CD4-positive, alpha-beta T cell treated with Interleukin-10 for 1 hour (primary cell): ENCODE measurements at regions not wholly inside any gene's neighbourhood (a gene's known extent, or its start where the extent isn't known, plus 50 kb on each side); places are given as distances from the start of the nearest gene placed in this dataset.

Source experiments
- DNase-seq: peaks from one replicate; pipeline ENCODE4 v3.0.0-alpha.2; 2020

DNA sequence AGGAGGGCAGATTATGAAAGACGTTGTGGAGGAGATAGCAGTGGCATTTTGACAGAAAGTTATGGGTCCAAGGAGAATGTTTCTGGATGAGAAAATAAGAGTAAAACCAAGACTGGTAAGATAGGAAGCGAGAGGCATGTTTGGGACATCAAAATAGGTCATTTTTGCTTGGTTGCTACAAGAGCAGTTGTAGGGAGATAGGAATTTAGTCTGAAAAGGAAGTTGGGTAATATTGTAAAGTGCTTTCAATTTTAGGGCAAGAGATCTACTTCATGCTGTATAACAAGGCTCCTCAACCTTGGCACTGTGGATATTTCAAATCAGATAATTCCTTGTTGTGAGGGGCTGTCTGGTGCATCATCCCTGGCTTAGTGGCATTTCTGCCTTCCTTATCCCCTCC lies 118.0 kb upstream of the DPH6 start:
- no peak for DNase-seq

DNA sequence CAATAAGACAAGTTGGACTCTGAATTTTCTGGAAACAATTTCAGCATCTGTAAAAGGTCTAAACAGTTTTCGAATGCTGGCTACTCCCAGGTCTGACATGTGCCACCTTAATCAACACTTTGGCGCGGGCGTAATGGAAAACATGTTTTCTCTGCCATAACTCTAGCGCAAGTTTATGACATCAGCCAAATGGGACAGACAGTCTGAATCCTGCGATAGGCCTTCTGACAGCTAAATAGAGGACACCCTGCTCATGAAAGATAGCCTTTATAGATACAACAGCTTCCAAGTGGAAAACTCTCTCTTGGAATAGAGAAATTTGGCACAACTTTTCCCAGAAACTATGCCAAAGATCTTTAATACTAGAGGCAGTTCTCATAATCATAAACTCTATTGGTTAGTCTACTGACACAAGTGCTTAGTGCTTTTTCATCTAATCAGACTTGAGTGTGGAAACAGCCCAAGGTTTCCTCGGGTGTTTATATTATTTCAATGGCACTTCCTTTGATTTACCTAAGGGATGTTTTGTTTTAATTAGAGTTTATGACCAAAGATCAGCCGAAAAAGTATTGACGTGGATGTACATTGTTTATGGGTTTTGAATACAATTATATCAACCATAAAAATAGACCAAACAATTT lies 120.1 kb upstream of the DPH6 start:
- DNase-seq: no peak

DNA sequence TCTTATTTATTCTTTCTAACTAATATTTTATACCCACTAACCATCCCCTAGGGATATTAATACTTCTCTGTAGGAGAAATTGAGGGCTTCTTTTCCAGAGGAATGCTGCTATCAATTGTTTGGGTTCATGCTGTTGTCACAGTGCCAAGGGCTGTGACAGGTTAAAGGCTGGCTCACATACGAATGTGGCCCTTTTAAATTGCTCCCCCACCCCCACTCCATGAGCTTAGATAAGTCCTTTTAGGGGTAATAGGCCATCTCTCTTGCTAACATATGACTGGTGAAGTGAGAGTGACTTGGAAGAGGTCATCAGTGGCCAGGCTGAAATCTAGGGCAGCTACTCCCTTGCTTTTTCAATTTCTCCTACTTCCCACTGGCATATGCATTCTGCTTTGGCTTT lies 121.9 kb upstream of the DPH6 start:
- DNase-seq: no peak

DNA sequence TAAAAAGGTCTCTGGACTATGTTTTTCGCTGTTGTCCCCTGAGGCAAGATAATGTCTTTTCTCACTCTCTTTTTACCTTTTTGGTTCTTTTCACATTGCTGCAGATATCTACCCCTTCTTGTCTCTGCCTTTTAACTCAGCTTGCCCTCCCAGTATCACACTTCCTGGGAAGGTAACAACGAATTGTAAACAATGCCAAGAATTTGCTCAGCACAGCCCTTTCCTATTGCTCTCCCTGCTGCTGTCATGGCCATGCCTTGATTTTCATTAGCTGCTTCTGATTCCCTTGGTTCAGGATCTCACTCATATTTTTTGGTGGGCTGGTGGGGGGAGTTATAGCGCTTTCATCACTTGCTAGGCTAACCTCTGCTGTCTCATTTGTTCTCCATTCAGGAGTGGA lies 123.1 kb upstream of the DPH6 start:
- DNase-seq: no peak

DNA sequence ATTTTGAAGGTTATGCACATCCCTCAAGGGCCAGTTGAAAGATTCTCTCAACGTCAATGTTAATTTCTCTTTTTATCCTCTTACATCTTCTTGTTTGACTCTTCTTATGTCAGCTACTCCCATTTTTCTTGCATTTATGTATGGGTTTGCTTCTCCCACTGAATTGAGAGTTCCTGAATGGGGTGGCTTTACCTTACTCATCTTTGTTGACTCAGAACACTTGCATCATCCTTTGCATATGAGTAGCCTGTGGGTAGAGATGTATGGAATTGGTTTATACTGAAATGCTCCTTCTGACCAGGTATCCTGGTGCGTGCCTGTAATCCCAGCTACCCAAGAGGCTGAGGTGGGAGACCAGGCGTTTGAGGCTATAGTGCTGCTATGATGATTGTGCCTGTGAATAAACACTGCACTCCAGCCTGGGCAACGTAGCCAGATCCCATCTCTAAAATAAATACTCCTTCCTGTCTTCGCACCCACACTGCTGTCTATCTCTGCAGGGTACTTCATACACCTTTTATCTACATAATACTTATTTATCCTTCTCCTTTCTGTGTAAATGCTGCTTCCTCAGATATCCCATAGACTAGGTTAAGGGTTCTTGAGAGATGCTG lies 123.6 kb upstream of the DPH6 start:
- DNase-seq: no peak

DNA sequence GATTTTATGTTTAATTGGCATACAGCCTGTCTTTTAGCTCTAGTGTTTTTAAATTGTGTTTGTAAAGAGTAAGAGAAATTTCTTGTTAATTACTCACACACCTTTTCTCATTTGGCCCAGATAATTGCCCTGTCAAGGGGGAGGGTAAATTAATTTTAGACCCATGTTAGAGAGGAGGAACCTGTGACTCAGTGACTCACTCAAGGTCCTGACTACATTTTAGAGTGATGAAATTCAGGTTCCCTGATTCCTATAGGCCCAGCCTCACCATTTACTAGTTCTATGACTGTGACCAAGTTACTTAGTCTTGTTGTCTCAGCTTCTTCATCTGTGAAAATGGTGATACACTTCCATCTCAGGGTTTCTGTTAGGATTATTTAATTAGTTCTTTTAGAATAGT lies 125.2 kb upstream of the DPH6 start:
- DNase-seq: no peak

DNA sequence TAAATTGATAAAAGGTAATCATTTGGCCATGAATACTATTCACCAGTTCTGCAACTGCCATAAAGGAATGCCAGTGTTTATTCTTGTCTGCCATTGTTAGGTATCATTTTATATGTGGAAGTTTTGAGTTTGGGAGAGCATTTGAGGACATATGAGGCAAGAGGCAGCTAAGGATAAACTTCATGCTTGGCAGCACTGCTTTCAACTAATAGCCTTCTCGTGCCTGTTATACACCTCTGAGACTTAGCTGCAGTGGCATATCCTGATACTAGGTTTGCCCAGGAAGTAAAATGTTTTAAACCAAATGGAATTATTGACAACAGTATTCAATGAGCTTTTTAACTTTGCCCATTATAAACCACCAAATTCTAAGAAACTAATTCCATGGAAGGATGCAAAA lies 126.0 kb upstream of the DPH6 start:
- DNase-seq: no peak

DNA sequence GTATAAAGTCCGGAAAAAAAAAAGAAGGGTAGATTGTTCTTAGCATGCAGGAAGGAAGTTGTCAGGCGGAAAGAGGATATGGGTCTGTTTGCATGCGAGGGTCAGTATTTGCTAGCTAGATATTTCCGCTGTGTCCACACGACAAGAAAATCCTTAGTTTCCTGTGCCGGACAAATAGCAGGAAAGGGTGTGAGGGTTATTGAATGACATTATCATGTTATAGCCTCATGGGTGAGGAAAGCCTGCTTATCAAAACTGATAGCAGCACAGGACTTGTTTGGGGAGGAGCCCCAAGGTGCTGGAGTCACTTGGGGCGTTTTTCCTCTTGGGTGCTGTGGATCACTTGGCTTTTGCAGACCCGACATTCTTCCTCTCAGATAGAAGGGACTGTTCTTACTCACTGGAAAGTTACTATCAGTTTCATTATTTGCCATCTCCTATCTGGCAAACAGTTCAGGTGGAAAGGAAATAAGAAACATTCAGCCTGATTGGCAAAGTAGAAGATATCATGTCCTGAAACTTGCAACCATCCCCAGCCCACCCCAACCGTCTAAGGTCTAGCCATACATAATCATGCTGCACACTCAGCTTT lies 127.2 kb upstream of the DPH6 start:
- DNase-seq: no peak

DNA sequence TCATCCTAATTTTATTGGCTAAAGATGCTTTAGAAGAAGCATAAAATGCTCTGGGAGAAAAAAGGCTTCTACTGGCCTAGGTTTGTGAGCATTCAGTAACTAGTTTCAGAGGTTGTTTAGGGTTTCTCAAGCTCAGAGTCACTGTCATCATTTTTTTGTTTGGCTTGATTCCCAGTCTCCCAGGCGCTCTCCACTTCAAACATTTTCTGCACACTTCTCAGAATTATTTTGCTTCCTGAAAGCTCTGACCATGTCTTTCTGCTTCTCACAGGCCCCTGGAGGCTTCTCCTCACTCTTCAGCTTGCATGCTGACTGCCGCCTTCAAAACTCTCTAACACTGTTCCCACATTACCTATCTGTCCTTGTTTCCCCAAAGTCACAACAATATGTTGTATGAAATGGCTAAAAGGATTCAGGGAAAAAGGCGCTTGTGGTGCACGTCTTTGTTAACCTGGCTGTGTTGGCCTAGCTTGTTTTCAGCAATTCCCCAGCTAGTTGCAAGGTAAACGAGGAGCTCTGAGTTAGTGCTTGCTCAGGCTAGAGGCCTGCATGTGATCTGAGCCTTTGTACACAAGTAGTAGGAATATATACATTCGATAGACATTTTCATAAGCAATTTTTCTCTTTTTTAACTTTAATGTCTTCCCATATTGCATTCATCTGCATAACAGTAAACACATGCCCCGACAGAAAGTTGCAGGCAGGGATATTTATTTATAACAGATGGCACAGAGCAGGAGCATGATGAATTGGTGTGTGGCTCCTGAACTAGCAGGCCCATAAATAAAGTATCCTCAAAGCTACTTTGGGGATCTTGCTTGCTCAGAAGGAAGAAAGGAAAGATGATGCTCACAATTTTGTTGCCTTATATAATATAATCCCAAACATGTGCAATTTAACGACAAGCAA lies 129.2 kb upstream of the DPH6 start:
- DNase-seq: no peak

DNA sequence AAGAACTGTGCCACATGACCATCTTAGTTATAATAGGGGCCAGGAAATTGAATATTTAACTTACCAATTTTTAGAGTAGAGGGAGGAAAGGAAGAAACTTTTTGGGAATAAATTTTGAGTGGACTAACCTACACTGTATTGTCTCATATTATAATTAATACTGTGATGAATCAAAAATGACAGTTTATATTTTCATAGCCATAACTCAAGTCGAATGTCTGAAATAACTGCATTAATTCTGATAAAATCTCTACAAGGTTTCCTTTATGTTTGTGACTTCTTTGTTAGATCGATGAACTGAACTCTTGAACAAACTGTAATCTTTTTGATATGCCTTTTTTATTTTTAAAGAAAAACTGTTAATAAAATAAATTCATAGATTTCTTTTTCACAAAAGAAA lies 132.8 kb upstream of the DPH6 start:
- no peak for DNase-seq

DNA sequence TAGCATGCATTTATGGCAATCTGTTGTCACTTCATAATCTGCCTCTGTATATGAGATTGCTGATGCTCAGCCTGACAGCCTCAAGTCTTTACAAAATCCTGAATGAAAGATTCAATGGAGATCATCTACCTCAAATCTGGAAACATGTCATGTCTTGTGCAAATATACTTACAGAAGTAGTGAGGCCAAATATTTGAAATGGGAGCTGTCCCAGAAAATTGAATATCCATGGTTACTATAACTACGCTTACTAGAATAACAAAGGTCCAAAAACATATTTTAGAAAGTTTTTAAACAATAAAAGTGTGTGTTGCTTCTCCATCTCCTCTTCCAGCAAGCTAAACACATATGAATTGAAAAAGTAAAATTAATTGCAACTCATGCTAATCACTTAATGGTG lies 133.2 kb upstream of the DPH6 start:
- DNase-seq: no peak

DNA sequence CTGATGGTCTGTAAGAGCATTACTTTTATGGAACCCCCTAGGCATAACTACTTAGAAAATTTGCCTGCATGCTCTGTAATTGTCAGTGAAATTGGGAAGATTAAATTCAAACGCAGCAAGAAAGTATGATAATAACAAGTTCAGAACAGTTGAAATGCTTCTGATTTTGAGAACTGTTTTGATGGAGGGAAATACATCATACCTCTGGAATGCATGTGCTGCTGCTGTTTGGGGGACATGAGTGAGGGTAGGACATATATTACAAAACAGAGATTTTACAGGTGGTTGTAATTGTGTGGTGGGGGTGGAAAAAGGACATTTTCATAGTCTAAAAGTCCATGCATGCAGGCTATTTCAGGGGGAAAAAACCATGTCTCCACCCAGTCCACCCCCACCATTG lies 135.0 kb upstream of the DPH6 start:
- no peak for DNase-seq

DNA sequence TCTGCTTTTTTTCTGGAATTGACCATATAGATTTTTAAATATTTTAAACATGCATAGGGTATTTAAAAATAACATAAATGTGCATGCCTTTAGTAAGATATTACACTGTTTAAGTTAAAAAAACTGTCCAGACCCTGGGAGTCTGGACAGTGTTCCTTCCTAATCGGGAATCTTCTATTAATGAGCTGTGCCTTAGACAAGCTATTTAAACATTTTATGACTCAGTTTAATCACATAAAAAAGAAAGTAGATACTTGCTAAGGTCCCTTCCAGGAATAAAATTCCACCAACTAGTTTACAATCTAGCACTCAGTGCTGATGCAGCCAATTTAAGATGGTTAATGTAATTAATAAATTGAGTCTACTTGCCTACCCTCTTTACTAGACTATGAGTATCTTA lies 140.4 kb upstream of the DPH6 start:
- no peak for DNase-seq

DNA sequence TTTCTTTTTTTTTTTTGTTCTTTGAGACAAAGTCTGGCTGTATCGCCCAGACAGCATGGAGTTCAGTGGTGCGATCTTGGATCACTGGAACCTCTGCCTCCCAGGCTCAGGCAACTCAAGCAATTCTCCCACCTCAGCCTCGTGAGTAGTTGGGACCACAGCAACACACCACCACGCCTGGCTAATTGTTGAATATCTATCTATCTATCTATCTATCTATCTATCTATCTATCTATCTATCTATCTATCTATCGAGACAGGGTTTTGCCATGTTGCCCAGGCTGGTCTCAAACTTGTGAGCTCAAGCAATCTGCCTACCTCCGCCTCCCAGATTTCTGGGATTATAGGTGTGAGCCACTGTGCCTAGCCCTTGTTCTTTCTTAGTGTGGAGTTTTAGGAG lies 143.3 kb upstream of the DPH6 start:
- DNase-seq: no peak

DNA sequence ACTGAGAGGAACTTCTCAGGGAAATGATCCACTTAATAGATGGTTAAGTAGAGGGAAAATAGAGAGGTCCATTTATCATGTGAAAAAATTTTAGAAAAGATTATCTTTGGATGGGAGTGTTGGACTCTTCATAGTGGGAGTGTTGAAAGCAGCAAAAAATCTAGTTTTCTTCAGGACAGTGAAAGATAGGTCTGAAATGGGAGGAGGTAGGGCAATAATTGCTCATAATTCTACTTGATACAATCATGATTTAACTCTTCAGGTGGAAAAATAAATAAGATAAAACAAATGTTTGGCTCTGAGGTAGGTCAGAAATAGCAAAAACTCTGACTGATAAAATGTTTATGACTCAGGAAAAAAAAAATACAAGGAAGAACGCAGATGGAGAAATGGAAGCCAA lies 144.1 kb upstream of the DPH6 start:
- no peak for DNase-seq

DNA sequence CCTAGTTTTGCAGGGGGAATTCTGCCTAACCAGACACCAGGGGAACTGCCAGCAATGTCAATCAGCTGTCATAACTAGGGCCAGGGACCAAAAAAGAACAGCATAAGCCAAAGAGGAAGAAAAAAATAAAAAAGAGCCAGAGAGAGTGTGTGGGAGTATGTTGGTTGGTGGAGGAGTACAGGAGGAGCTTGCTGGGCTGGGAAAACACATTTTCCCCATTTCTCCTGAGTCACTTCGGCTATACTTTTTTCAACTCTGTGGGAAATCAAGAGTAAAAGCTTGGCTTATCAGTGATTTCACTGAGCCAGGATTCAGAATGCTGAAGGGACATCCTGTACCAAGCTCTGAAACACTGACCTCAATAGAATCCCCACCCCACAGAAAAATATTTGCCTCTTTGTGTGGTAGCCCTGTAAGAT lies 144.7 kb upstream of the DPH6 start:
- DNase-seq: no peak

DNA sequence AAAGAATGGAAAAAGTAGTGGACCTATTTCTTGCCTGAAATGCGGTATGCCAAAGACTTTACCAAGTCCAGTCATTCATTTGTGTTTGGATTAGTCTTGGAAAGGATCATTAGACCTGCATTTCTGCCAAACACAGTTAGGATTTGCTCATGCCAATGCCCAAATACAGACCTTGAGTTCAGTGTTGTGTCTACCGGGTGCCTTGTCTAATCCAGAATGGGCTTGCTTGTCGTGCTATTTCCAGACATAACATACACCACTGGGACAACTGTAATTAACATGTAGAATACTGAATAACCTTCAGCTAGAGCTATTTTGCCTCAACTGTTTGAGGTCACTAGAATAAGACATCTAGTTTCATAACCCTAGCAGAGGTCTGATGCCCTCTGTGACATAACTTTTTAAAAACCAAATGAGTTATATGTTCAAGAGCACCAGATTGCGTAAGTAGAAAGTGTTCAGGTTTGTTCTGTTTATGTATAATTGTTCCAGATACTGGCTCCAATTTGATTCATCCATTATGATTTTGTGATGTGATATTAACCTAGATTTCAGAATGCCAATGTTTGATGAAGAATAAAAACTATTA lies 145.3 kb upstream of the DPH6 start:
- DNase-seq: no peak

DNA sequence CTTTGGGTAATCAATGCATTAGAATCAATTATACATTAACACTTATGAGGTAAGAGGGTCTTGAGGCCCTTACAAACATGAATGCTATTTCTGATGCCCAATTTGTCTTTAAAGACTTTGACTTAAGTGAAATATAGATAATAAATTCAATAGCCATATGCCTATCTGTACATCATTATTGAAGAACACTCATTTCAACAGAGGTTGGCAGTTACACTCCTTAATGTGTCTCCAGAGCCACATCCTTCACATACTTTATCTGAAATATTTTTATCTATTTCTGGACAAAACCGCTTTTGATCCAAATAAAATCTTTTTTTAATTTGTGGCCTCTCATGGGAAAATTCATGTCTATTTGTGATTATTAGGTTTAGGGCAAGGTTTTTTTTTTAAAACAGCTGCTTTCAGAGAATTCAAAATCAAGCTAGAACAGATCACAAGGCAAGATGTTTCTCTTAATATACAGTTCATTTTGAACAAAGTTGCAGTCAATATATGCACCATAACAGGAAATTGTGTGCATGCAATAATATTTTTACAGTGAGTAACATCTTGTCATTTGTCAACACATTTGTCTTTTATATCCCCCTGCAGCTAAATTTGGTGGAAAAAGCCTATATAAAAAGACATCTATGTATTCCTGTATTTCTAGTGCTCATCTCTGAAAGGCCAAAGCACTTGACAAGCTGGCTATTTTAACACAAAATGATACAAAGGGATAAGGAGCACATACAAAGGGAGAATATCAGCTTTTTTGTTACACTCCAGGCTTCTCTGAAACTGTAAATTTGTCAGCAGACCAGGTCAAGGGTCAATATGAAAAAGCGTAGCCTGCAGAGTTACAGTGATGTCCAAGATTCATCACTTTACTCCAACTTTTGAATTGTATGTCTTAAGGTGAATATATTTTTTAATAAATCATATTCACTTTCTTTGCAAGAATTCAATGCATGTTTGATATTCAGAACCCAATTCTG lies 146.2 kb upstream of the DPH6 start:
- DNase-seq: no peak

DNA sequence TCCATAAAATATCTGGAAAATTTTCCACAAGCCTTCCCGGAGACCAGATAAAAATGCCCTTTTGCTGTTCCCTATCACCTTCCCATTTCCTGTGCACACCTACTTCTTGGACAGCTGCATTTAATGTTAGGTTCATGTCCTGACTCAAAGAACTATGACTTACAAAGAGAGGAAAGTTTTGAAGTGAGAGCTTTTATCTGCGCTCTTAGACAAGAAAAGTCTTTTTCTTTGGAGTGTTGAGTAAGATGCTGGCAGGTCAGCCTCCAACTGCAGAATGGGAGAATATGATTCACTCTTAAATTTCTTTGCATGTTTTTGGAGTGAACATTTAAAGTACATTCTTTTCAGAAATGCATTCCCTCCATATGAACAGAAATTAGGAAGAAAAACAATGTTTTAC lies 147.3 kb upstream of the DPH6 start:
- no peak for DNase-seq

DNA sequence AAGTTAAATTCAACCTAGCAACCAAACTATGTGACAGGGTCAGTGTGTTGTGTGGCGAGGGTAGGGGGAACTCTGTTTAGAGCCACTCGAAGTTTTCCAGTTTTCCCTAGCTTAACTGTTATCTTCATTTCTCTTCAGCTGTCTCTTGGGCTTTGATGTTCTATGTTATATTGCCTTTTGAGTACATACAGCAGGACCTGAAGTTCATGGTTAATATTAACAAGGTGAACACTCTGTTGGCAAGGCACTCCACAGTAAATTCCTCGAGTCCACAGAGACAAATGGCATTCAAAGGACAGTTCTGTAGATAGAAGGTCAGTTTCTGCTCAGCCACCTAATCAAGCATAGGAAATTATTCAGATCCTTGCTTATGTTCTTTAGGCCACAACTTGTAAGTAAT lies 147.9 kb upstream of the DPH6 start:
- DNase-seq: no peak

DNA sequence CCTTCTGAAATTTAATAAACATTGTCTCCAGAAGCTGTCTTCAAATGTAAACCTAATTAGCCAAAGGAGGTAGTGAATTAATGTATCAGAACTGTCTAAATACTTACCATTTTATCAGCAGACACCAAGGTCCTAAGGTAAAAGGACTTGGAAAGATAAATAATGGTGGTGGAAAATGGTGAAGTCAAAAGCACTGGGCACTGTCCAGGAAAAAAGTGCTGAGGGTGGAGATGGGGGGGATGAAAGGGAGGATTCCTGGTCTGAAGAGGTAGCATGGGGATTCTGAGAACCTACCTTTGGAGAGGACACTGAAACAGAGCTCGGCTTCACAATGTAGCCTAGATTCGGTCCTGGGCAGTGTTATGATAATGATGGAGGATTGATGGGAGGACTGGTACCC lies 149.0 kb upstream of the DPH6 start:
- no peak for DNase-seq

DNA sequence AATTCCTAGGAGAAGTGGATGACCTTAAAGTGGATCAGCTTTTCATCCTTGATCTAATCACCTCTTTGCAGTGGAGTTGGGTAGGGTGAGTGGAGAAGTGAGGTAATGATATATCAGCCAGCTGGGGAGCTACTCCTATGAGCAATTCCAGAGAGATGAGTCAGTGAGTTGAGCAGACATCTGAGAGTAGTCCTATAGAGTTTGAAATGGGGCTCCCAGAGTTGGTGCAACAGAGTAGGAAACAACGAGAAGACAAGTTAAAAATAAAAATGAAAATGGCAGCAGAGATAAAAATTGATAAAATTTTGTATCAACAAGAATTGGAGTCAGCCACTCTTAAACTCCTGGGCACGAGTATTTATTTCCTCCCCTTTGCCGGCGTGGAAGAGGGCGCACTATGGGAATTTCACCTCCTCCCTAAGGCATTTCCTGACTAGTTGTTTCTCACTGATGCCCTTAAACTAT lies 150.8 kb upstream of the DPH6 start:
- DNase-seq: no peak
